G401 (cell line): ENCODE measurements at regions not wholly inside any gene's neighbourhood (a gene's known extent, or its start where the extent isn't known, plus 50 kb on each side); places are given as distances from the start of the nearest gene placed in this dataset.
"Not testable (repeated sequence)": the region's sequence is repeated elsewhere in the genome, so short reads cannot be mapped to it uniquely, and the experiment has no call there.

Experiments
- DNase-seq: peaks from one replicate; pipeline ENCODE4 v3.0.0-alpha.2; 2015; ENCODE audit warnings: low spot score
- in situ Hi-C: cut with HindIII; loops from 2 replicates; pipeline ENCODE4 v1.10.0; 2016; ENCODE audit warnings: low sequenced_read_pairs, mixed read lengths

- in situ Hi-C loops, DNase-seq: not testable (repeated sequence)
These were observed 132.5 kb downstream of the DSEL start for GRCh38 chr18:67384057-67384456.

DNA sequence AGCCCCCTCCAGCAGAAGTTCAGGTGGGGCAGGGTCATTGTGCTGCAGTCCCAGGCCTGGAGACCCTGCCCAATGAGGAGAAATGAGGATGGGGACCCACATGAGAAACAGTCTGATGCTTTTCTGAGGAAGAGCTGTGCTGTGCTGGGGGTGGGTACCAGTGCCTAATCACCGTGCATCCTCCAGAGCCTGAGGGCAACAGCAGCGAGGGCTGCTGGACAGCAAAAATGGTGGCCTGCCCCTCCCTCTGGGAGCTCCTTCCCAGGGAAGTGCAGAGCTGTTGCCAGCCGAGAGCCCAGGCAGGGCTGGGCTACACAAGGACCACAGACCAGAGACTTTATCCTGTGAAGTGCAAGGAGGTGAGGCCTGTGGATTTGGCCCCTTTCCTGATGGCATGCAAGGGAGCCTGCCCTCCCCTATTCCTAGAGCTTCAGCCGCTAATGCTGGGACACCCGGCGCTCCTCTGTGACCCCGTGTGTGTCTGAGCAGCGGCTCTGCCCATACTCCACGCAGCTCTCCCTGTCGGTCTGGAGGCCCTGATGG is 134.8 kb downstream of the DSEL start:
- DNase-seq: no peak
- in situ Hi-C loops: no loop called here

- DNase-seq: no peak
- in situ Hi-C loops: no loop called here
These were observed 135.7 kb downstream of the DSEL start for GRCh38 chr18:67380867-67381266.

DNA sequence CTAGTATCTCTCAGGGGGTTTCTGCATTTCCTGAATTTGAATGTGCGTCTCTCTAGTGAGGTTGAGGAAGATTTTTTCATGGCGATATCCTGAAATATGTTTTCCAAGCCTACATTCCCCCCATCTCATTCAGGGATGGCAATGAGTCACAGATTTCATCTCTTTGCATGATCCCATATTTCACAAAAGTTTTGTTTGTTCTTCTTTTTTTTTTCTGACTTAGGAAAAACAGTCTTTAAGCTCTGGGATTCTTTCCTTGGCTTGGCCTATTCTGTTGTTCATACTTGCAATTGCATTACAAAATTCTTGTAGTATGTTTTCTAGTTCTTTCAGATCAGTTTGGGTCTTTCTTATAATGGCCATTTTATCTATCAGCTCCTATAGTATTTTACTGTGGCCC is 136.5 kb downstream of the DSEL start:
- no peak for DNase-seq
- in situ Hi-C loops: no loop called here

- DNase-seq: no peak
- in situ Hi-C loops: no loop called here
These were observed 140.1 kb downstream of the DSEL start for GRCh38 chr18:67376372-67376771.

DNA sequence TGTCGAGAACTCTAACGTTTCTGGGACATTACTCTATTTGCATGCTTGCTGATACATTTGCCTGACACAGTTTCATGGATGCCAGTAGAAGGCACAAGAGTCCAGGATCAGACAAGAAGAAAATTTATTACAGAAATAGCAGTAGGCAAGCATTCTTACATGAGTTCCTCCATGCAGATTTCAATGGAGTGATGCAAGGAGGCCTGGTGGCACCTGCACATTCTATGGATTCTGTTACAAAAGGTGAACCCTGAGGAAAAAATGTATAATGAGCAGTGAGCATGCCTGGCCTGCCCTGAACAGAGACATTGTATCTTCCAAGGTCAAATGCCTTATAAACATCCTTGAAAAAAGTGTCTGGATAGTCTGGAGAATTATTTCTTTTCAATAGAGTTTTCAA is 142.9 kb downstream of the DSEL start:
- in situ Hi-C loops: no loop called here

DNA sequence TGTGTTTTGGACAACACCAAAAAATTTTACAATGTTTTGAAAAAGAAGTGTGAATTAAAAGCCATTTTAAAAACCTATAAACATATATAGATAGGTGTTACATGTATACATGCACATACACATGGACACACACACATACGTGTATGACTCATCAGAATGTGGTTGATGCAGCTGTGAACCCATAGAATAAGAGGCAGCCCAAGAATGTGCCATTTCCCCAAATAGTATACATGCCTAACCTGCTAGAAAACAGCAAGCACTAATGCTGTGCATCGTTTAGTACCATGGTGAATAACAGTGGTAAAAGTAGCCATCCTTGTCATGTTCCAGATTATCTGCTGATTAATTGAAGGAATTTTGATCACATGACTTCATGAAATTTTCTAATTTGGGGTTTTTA is 149.0 kb downstream of the DSEL start:
- in situ Hi-C loops: no loop called here
- no peak for DNase-seq

More for the DNA sequence above, 142.9 kb downstream of the DSEL start:
- no peak for DNase-seq

DNA sequence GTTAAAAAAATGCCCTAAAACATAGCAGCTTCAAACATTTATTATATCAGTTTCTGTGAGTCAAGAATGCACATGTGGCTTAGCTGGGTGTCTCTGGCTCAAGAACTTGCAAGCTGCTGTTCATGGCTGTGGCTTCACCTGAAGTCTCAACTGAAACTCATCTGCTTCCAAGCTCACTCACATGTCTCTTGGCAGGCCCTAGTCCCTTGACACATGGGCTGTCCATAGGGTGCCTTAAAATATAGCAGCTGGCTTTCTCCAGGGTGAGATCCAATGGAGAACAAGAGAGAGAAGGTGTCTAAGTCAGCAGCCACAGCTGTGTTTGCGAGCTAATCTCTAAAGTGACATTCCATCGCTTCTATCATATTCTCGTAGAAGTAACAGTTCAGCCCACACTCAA is 152.8 kb downstream of the DSEL start:
- DNase-seq: no peak
- in situ Hi-C loops: no loop called here

- in situ Hi-C loops: no loop called here
- no peak for DNase-seq
These were observed 153.6 kb downstream of the DSEL start for GRCh38 chr18:67362906-67363305.

DNA sequence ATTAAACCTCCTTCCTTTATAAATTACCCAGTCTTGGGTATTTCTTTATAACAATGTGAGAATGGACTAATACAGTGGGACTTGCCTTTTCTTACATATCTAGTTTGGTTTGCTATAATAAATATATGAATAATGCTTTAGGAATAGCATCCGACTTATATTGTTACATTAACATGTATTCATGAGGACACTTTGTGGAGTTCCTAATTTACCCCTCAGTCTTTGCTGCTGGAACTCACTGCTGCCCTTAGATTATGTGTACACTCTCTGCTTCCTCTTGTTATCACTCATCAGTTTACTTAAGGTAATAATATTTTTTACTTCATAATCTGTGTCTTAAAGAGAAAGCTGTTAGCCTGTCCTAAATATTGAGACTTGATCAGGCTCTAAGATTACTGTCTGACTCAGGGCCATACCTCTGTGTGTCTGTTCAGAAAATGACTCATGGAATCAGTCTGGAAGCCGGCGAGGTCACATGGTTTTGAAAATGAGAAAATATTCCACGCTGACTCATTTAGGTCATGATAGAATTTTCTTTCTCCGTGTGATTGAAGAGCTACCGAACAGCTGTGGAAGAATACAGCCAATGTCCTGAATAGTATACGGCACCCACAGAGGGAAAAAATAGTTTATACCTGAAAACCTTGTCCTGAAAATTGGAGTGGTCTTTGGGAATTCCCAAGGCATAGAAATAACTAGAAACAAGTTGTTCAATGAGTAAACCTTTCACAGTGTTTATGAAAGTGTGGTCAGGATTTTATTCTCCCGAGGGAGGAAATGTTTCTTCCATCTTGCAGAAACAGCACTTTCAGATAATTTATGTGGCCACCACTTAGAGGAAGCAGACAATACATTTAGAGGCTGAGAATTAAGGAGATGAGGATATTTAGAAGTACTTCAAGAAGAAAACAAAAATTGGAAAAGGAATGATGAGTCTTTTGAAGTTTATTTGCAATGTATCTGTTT is 156.4 kb downstream of the DSEL start:
- peak; percentile 19 for DNase-seq
- in situ Hi-C loops: no loop called here

DNA sequence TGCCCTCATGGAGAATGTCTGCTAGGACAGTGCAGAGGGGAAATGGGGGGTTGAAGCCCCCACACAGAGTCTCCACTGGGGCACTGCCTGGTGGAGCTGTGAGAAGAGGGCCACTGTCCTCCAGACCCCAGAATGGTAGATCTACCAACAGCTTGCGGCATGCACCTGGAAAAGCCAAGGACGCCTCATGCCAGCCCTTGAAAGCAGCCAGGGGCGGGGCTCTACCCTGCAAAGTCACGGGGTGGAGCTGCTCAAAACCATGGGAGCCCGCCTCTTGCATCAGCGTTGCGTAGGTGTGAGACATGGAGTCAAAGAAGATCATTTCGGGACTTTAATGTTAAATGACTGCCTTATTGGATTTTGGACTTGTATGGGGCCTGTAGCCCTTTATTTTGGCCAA is 157.6 kb downstream of the DSEL start:
- DNase-seq: no peak
- in situ Hi-C loops: no loop called here

DNA sequence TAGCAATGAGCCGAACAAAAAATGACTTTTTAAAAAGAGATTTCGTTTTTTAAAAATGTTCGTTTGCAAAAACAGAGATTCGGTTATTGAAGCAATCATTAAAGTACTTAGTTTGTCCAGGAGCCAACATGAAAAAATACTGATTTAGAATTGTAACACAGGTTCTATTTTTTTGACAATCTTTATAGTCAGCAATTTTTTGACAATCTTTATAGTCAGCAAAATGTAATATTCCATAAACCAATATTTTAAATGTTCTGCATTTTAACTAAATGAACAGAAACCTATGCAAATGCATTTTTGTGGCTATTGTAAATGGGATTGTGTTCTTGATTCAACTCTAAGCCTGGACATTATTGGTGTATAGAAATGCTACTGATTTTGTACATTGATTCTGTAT is 161.8 kb downstream of the DSEL start:
- in situ Hi-C loops: no loop called here
- no peak for DNase-seq

GRCh38 chr18:67354091-67354490 is 162.4 kb downstream of the DSEL start:
- in situ Hi-C loops: no loop called here
- DNase-seq: no peak

DNA sequence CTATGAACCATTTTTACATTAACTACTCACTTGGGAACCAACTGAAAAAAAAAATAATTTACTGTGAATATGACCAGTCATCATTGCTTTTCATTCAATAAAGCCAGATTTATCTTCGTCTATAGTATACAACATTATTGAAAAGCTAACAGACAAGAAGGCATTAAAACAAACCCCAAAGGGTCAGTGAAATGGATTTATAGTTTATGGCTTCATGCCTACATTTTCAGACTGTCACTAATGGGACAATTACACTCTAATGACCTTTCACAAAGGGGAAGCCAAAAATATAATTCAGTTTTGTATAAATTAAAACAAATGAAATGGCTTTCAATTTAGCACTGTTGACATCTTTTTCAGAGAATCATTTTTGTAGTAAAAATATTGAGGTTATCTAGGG is 169.1 kb downstream of the DSEL start:
- DNase-seq: no peak
- in situ Hi-C loops: no loop called here

DNA sequence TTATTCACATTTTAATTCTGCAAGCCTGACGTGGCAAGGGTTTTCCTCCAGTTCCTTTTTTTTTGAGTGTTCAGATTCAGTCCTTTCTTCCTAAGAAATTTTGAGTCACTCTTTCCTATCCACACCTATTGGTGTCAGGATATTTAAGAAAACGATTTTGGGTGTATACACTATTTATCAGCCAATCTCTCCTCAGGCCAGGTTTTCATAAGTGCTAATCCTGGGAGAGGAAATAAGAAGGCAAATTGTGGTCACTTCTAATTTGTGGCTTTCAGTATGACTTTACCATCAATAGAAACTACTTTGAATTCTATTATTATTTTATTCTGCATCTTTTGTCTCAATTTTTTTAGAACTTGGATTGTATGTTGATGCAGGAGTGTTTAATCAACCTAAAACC is 174.4 kb downstream of the DSEL start:
- DNase-seq: no peak
- in situ Hi-C loops: no loop called here

DNA sequence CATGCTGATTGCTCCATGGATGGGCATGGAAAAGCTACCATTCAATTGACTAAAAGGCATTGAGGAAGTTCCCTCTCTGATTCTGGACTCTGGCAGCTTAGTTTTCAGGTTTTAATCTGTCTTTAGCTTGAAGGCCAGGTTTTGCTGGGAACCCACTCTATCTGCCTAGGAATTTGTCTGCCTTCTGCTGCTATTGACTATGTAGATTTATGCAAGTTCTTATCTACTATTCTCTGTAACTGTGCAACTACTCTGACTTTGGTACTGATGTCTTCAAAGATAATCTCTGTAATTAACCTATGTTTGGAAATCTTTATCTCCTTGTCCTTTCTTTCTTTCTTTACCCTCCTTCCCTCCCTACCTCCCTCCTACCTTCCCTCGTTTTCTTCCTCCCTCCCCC is 178.8 kb downstream of the DSEL start:
- no peak for DNase-seq
- in situ Hi-C loops: no loop called here

DNA sequence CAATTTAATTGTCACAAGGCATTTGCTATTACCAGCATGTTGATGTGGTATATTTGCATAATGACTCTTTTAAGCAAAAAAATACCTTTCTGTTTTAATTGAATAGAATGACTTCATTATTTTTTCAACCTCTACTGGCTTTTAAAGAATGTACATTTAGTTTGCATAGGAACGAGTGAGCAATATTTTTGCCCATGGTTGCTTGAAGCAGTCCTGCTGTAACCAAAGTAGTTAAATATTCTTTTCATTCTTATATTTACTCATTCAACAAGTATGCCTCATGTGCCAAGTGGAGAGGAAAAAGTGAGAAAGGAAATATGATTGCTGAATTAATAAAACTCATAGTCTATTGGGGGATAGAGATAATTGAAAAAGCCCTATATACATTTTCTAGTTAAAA is 184.7 kb downstream of the DSEL start:
- DNase-seq: no peak
- in situ Hi-C loops: no loop called here

DNA sequence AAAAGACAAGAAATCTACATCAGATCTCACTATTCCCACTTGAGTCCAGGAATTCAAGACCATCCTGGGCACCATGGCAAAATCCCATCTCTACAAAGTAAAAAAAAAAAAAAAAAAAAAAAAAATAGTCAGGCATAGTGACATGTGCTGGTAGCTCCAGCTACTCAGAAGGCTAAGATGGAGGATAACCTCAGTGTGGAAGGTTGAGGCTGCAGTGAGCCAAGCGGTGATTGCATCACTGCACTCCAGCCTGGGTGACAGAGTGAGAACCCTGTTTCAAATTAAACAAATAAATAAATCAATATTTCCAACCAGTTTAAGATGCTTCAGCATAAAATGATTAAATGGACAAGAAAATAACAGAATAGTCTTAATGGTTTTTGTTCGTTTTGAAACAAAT is 197.4 kb downstream of the DSEL start:
- DNase-seq: no peak
- in situ Hi-C loops: no loop called here

DNA sequence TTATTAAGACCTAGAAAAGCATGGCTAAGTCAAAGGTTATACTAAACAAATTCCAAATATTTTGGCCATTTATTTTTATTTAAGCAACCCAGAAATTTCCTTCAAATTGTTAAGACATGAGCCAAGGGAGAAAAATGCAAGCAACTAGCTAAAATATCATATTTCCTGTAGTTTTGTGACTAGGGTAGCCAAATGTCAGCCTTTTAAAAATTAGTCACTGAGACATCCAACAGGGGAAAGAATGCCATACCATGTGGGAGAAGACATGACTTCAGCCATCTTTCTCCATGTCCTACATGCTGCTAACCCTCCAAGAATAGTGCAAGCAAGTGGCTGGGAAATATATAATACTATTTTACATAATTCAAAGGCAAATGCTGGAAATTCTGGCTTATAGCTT is 197.9 kb downstream of the DSEL start:
- in situ Hi-C loops: no loop called here
- DNase-seq: no peak

- in situ Hi-C loops: no loop called here
- DNase-seq: no peak
These were observed 205.7 kb downstream of the DSEL start for GRCh38 chr18:67310826-67311225.

DNA sequence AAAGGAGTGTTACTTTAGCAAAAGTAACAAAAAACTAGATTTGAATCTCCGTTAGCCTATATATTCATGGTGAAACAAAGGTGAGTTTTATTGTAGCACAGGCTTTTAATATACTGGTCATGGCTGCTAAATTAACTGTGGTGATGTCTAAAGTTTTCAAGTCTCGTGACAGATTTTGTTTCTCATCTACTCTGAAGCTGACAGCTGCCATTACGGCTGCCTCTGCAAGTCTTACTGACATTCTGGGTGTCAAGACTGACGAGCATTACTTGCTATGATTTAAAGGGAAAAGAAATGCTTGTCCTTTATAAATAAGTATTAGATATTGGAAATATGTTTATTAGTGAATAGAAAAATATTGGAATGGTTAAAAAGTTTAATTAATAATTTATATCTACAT is 207.7 kb downstream of the DSEL start:
- DNase-seq: no peak
- in situ Hi-C loops: no loop called here
